H1 (cell line): ENCODE measurements at regions not wholly inside any gene's neighbourhood (a gene's known extent, or its start where the extent isn't known, plus 50 kb on each side); places are given as distances from the start of the nearest gene placed in this dataset.

Experiments
- JUND ChIP-seq: IDR thresholded peaks from 2 replicates; pipeline ENCODE4 v1.6.1; 2011; ENCODE audit warnings: mild to moderate bottlenecking, improper control_type of control experiment, low read length
- KDM4A ChIP-seq: IDR thresholded peaks from one replicate; pipeline ENCODE4 v1.7.1; 2012; ENCODE audit warnings: low read depth, mild to moderate bottlenecking, moderate library complexity, low read length, inconsistent platforms; ENCODE audit not compliant: severe bottlenecking
- RBBP5 ChIP-seq: IDR thresholded peaks from 2 replicates; pipeline ENCODE4 v1.7.1; 2012; ENCODE audit warnings: low read depth, mild to moderate bottlenecking, inconsistent platforms, low read length, moderate library complexity, borderline replicate concordance
- SP2 ChIP-seq: IDR thresholded peaks from 2 replicates; pipeline ENCODE4 v1.6.1; 2012; ENCODE audit warnings: mild to moderate bottlenecking, low read length, inconsistent platforms
- TBP ChIP-seq: IDR thresholded peaks from 2 replicates; pipeline ENCODE4 v1.6.1; 2011; ENCODE audit warnings: low read depth, low read length, improper control_type of control experiment
- TF ChIP-seq, protein P1 (sequence below): fragments of 300-600 bp; sonication (generic); IDR thresholded peaks from 2 replicates; pipeline ENCODE4 v1.7.1; 2012; ENCODE audit warnings: low read length, moderate library complexity, mild to moderate bottlenecking, inconsistent platforms; ENCODE audit not compliant: insufficient replicate concordance

DNA sequence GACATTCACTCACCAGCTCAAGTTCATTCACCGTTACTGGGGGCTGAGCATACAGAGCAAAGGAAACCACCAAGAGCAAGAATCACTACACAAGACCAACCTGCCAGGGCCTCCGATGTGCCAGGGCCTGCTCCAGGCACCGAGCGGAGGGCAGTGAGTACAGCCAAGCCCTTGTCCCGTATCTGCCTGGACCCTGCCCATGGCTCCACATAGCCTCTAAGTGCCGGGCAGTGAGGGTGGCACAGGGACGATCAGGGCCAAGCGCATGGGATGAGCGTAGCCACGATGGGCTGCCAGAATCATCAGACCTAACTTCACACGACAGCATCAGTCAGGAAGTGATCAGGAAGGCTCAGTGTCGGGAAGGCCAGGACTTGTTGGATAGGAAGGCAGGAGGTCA is 199.6 kb downstream of the BCL11B start (continued):
- TF ChIP-seq, protein P1, sequence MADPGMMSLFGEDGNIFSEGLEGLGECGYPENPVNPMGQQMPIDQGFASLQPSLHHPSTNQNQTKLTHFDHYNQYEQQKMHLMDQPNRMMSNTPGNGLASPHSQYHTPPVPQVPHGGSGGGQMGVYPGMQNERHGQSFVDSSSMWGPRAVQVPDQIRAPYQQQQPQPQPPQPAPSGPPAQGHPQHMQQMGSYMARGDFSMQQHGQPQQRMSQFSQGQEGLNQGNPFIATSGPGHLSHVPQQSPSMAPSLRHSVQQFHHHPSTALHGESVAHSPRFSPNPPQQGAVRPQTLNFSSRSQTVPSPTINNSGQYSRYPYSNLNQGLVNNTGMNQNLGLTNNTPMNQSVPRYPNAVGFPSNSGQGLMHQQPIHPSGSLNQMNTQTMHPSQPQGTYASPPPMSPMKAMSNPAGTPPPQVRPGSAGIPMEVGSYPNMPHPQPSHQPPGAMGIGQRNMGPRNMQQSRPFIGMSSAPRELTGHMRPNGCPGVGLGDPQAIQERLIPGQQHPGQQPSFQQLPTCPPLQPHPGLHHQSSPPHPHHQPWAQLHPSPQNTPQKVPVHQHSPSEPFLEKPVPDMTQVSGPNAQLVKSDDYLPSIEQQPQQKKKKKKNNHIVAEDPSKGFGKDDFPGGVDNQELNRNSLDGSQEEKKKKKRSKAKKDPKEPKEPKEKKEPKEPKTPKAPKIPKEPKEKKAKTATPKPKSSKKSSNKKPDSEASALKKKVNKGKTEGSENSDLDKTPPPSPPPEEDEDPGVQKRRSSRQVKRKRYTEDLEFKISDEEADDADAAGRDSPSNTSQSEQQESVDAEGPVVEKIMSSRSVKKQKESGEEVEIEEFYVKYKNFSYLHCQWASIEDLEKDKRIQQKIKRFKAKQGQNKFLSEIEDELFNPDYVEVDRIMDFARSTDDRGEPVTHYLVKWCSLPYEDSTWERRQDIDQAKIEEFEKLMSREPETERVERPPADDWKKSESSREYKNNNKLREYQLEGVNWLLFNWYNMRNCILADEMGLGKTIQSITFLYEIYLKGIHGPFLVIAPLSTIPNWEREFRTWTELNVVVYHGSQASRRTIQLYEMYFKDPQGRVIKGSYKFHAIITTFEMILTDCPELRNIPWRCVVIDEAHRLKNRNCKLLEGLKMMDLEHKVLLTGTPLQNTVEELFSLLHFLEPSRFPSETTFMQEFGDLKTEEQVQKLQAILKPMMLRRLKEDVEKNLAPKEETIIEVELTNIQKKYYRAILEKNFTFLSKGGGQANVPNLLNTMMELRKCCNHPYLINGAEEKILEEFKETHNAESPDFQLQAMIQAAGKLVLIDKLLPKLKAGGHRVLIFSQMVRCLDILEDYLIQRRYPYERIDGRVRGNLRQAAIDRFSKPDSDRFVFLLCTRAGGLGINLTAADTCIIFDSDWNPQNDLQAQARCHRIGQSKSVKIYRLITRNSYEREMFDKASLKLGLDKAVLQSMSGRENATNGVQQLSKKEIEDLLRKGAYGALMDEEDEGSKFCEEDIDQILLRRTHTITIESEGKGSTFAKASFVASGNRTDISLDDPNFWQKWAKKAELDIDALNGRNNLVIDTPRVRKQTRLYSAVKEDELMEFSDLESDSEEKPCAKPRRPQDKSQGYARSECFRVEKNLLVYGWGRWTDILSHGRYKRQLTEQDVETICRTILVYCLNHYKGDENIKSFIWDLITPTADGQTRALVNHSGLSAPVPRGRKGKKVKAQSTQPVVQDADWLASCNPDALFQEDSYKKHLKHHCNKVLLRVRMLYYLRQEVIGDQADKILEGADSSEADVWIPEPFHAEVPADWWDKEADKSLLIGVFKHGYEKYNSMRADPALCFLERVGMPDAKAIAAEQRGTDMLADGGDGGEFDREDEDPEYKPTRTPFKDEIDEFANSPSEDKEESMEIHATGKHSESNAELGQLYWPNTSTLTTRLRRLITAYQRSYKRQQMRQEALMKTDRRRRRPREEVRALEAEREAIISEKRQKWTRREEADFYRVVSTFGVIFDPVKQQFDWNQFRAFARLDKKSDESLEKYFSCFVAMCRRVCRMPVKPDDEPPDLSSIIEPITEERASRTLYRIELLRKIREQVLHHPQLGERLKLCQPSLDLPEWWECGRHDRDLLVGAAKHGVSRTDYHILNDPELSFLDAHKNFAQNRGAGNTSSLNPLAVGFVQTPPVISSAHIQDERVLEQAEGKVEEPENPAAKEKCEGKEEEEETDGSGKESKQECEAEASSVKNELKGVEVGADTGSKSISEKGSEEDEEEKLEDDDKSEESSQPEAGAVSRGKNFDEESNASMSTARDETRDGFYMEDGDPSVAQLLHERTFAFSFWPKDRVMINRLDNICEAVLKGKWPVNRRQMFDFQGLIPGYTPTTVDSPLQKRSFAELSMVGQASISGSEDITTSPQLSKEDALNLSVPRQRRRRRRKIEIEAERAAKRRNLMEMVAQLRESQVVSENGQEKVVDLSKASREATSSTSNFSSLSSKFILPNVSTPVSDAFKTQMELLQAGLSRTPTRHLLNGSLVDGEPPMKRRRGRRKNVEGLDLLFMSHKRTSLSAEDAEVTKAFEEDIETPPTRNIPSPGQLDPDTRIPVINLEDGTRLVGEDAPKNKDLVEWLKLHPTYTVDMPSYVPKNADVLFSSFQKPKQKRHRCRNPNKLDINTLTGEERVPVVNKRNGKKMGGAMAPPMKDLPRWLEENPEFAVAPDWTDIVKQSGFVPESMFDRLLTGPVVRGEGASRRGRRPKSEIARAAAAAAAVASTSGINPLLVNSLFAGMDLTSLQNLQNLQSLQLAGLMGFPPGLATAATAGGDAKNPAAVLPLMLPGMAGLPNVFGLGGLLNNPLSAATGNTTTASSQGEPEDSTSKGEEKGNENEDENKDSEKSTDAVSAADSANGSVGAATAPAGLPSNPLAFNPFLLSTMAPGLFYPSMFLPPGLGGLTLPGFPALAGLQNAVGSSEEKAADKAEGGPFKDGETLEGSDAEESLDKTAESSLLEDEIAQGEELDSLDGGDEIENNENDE, result no peak
- TF ChIP-seq SP2, result no peak
- no peak for TF ChIP-seq RBBP5
- no peak for TF ChIP-seq JUND
- no peak for TF ChIP-seq KDM4A
- no peak for TF ChIP-seq TBP
- TF ChIP-seq, all 59 proteins: peak for 0
